HG03097 (cell line): ENCODE measurements at regions not wholly inside any gene's neighbourhood (a gene's known extent, or its start where the extent isn't known, plus 50 kb on each side); places are given as distances from the start of the nearest gene placed in this dataset.

ENCODE experiments used
- ATAC-seq: cut with Tn5 transposase; IDR thresholded peaks from one replicate; pipeline ENCODE4 v1.9.1; 2021; ENCODE audit not compliant: unreplicated experiment, low FRiP score

DNA sequence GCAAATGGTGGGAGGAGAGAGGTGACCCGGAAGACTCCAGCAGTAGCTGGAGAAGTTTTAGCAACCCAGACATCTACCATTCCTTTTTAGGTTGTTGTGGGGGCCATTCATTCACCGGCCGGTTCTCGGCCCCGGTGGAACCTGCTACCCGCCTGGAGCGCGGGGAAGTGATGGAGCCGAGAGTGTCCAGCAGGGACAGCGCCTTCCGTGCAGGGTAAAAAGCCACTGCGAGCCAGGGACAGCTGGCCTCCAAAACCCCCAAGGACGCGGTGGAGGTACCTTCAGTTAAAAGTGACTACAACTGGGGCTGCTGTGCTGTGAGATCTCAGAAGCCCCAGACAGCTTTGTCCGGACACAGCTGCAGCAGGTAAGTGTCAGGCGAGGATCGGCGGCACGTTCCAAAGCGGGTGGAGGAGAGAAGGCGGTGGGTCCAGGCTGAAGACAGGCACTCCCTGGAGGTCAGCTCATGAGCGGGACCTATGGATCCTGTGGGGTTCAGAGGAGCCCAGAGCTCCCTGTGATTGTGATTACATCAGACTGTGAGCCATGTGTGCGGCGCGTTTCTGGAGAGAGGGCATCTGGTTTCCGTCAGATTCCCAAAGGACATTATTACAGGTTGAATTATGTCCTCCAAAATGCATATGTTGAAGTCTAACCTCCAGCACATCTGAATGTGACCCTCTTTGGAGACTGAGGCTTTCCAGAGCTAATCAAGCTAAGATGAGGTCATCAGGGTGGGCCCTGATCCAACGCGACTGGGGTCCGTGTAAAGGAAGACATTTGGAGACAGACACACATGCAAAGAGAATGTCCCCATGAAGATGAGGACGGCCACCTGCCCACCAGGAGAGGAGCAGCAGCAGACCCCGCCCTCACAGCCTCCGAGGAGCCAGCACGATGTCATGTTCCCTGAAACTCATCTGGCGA lies 276.3 kb downstream of the EIPR1 start:
- no peak for ATAC-seq

DNA sequence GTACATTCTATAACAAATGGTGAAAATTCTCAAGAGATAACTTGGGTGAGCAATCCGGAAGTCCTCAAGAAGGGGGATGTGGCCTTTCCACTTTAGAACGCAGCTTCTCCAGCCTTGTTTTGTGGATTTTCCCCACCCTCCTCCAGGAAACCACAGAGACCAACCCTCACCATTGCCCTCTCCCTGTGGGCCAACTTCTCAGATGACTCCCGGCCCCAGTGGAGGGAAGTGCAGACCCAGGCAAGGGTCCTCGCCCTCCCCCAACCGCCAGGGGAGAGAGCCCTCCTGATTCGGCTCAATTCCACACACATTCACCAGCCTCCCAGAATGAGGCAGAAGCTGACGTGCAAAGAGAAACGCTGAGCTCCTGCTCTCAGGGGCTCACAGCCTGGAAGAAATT lies 277.2 kb downstream of the EIPR1 start:
- no peak for ATAC-seq

DNA sequence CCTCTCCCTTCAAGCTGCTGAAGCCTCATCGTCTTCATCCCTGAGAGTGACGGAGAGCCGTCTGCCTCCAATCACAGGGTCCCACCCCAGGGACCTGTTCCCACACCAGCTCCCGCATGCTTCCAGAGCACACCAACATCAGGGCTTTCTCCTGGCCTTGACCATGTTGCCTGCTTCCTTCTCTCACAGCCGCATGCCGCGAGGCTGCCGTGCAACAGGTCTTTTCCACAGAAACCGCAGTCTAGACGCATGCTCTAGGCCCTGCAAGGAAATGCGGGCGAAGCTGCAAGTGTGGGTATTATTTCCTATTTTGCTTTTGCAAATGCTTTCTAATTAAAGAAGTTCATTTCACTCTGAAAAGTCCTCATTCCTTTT lies 277.8 kb downstream of the EIPR1 start:
- no peak for ATAC-seq

DNA sequence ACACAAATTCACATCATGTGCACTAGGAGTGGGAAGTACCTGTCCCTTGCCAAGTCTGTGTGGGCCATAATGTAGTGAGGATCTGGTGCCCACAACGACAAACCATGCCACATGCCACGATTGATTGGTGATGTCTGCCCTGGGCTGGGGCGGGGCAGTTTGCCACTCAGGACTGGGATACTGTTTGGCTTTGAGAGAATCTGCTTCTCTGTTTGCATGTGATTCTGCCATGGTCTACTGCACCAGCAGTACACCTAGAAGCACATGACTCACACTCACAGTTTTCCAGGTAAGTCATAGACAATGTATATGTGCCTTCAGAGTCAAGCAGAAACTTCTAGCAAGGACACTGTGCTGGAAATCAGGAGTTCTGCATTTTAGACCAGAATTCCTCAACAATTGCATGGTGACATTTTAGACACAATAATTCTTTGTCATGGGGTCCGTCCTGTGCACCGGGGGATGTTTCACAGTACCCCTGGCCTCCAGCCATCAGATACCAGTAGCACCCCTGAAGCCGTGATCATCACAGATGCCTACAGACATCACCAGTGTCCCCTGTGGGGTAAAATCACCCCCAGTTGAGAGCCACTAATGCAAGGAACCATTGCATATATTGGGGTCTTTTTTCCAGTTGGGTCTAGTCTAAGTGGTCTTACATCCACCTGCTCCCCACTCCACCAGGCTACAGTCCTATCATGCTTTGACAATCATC lies 278.3 kb downstream of the EIPR1 start:
- ATAC-seq = no peak

DNA sequence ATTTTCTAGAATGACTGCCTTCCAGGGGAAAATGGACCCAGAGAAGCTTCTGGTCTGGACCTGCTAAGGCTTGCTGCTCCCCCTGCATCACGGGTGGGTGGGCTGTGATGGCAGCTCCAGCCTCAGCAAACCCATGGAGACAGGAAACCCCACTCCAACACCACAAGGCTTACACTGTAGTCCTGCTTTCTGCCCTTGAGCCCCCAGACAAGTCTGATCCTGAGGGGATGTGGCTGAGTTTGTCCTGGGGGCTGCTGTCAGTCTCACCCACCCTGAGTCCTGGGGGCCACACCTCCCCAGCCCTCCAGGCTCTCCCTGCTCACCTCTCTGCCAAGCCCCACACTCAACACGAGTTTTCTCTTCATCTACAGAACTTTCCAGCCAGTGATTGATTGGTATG lies 279.4 kb downstream of the EIPR1 start:
- no peak for ATAC-seq

DNA sequence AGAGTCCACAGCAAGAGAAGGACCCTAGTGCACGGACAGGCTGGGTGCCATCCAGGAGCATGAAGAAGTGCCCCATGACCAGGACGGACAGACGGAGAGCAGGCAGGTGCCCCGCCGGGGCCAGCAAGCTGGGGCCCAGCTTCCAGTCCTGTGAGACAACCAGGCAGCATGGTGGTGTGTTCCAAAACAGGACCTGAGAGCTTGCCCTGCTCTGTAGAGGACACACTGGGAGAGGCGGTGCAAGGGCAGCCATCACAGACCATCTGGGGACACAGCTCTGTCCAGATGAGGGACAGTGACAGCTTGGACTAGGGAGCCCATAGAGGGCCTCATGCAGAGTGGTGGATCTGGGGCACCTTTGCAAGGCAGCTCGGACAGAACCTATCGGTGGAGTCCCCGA lies 279.8 kb downstream of the EIPR1 start:
- ATAC-seq = no peak

DNA sequence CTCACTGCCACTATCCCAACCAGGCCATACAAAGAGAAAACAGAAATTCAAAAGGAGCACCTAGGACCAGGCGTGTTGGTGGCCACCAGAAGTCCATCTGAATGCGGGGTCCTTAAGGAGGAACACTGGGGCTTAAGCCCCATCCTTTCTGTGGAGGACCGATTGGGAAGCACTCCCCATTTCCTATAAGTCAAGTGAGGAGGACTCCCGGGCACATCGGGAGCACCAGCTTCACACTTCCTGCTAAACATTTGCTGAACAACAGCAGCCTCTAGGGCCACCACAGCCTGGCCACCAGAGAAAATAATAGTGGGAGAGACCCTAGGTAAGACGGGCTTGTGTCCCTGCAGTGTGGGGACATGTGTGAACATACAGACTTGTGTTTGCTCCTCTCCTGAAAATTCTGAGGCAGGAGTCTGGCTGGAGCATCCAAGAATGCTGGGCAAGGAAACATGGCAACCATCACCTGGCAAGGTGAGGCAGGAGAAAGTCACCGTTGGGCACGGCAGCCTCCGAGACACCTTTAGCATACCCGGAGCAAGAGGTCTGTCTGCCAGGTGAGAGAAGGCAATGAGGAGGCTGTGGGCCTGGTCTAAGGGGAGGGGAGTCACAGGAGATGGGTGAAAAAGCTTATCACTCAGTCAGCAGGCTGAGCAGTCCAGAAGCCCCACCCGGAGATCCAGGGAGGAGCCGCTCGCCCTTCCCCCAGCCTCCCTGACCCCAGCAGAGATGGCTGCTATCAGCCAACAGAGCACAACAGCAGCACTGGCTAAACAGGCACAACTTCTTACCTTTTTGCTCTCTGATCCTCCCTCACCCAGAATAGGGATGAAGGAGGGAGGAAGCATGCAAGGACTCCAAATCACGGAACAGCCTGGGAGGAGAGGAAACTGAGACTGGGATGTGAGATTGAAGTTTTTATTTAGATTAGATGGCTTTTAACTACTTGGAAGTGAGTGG lies 282.3 kb downstream of the EIPR1 start:
- no peak for ATAC-seq

DNA sequence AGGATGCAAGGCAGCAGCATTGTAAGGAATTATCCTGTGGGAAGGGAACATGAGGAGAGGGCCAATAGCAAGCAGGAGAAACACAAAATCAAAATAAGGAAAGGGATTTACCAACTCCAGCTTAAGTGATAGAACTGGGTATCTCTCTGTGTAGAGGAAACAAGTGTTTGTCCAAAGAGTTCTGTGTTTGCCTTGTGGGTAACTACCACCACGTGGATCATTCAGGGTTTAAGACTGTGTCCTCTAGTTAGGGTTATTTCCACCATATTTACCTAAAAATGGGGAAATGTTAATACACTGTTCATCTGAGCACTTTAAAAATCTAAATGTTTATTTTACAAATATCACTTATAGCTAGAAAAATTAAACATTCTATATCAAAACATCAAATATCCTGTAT lies 283.3 kb downstream of the EIPR1 start:
- ATAC-seq = no peak

DNA sequence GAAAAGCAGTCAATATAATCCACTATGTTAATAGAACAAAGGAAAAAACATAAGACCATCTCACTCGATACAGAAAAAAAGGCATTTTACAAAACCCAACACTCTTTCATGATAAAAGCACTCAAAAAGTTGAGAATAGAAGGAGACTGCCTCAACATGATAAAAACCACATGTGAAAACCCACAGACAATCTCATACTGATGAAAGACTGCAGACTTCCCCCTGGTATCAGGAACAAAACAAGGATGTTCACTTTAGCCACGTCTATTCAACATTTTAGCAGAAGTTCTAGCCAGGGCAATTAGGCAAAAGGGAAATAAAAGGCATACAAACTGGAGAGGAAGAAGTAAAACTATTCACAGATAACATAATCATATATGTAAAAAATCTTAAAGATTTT lies 285.9 kb downstream of the EIPR1 start:
- ATAC-seq = no peak

DNA sequence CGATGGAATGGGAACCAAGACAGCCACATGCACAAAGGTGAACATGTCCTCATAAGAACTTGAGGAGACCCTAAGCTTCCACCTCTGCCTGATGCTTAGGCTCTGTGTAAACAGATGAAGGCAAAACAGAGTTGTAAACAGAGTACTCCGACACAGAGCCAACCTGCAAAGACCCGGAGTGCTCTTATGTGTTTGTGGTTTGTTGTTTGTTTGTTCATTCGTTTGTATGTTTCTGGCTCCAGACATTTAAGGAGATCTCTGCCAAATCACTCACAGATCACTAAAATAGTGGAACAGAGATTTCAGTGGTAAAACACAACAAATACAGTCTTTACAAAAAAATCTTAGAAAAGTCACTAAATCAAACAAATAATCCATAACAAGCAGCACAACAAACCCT lies 294.9 kb downstream of the EIPR1 start:
- ATAC-seq = no peak

DNA sequence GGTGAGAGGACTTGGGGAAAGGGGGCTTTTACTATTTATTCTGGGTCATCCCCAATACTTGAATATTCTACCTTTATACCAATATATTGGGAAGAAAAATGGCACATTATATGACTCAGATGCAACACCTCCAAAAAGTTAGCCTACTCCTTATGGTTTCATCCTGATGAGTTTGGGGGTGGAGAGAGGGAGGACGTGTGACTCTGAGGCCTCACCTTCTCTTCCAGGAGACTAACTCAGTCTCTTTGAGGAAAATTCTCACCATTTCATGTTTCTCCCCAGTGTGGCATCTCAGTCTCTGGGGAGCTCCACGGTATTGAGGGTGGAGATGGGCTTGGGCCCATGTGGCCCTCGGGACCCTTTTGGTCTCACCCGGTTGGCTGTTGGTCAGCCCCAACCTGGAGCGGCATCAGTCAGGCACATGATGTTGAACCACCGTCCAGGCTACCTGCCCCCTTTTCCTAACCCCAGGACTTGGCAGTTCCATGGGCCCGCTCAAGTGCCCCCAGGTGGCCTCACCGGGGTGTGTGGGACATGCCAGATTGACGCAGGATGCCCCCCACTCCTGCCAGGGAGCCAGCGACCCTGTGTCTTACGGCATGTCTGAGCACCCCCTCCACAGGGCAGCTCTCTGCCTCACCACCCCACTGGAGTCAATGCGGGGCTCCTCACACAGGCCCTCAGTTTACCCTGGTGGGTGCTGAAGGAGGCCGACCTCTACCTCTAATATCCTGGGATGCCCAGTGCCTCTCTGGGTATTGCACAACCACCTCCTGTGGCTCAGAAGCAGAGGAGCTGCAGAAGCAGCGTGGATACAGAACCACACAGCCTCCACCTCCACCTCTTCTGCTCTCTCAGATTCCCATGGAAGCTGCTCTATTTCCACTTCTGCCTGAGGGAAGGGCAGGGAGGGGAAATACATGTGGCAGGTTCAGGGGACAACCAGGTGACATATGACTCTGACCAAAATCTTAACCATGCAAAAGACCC lies 297.4 kb downstream of the EIPR1 start:
- no peak for ATAC-seq

DNA sequence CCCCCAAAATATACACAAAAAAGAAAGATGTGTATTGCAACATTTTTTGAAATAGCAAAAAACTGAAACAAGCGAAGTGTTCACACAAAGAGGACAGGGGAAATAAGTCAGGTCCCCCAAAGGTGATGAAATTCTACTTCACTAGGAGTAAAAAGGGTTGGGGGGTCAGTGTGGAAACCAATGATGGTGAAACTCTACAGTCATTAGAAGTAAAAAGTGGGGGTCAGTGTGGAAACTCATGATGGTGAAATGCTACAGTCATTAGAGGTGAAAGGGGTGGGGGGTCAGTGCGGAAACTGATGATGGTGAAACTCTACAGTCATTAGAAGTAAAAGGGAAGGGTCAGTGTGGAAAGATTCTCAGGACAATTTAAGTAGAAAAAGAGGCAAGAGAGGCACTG lies 298.2 kb downstream of the EIPR1 start:
- no peak for ATAC-seq

DNA sequence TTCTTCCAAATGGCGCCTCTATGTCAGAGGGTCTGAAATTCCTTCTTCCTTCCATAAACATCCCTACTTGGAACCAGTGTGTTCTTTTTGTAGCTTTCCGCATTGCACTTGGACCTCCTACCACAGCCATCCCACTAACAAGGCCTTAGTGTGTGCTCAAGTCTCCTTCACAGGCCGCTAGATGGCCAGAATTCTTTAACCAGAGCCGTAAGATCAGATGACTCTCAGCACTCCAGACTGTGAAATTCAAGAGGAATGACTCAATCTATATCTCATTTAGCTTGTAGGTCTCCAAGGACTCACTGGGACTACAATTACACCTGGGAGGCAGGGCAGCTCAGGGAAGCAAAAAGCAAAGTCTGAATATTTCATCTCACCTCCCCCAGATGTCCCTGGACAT lies 298.9 kb downstream of the EIPR1 start:
- ATAC-seq = no peak

DNA sequence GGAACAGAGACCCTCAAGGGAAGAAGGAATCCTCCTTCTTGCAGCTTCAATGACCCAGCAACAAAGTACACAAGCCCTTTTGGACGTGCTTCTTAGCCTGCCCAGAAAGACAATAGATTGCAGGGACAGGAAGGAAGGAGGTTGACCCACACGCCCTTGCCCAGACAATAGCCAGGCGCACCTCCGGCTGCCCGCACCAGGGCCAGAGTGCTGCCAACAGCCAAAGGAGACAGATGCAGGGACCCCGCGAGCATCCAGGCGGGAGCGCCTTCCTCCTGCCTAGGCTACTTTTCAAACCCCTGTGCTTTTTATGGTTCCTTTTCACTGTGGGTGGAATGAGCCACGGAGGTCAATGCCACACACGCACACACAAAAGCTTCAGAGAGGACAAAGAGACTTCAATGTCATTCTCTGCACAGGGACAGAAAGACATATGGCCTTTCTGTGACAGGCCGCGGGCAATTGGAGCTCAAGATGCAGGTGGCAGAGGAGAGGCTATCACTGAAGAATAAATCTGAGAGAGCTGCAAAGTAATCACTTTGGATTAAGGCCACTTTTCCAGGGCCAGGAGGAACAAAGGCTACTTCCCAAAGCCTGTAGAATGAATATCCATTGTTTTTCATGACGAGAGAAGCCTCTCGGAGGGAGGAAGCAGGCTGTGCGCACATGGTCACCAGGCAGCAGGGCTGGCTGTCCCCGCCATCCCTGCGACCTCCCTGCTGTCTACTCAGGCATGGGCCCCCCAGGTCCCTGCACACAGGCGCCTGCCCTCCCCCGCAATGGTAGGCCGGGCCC lies 300.6 kb downstream of the EIPR1 start:
- no peak for ATAC-seq

DNA sequence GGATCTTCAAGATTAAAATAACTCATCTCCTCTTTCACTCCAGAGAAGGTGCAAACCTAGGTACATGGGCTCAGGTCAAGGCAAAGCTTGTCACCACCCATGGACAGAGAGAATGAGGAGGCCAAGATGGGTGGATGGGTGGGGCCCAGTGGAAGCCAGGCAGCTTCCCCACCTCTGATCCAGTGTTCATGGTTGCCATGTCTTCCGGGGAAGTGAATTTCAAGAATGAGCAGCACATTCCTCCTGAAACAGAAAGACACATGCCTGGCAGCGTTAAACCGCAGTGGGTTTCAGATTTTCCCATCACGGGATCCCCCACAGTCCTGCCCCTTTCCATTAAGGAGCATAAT lies 301.7 kb downstream of the EIPR1 start:
- ATAC-seq = no peak

DNA sequence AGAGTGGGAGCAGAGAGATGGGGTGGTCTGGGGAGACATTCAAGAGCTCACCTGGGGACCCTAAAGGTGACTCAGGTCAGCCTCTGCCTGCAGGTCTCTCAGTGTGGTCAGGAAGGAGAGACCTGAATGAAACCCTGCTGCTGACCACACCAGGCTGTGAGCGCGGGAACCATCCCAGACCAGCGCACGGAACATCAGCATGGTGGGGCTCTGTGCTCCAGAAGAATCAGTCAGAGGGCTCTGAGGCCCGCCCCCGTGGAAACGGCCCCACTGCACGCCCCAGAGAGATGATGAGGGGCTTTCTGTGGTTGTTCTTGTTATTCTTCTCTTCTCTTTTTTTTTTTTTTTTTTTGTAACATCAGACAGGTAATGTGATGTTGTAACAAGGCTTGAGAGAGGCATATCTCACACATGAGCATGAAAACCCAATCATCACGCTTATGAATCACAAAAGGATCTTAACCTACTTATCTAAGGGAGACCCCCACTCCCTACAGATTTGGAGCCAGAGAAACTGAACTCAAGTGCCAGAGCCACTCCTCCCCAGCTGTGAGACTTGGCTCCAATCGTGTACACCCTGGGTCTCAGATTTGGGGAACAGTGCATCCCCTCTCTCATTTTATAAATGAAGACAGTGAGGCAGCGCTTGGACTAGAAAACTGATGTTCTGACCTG lies 302.2 kb downstream of the EIPR1 start:
- ATAC-seq = no peak

DNA sequence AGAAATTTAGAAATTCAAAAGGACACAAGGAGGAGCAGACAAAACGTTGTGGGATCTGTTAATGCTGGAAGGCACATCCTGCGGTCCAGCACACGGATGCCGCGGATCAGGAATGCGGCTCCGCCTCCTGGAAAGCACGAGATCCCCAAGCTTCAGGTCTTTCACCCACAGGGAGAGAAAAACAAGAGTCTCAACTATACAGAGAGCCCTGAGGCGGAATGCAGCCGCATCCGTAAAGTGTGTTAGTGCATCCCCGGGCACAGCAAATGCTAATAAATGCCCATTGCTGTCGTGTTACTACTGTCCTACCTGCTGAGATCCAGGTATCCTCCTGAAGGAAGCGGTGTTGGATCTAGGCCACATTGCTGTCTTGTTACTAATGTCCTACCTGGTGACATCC lies 303.9 kb downstream of the EIPR1 start:
- no peak for ATAC-seq

DNA sequence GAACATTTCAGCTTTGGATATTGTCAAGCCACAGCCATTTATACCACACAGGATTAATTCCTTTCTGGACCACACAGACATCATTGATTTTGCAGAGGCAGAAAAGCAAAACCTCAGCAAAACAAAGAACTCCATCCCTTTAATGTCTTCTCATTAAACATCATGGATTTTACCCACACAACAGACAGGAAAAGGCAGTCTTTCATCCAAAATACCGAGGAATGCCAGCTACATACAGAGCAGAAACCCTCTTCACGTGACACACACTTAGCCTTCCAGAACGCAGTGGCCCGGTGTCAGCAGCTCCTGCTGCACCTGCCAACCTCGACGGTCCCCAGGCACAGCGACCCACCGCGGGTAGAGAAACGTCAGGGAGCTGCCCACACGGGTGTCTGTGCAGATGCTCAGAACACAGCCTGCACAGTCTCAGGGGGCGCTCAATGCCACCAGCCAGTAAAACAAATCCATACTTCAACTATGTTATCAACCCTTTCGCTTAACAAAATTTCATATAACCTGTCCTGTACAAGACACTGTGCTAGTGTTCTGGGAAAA lies 304.5 kb downstream of the EIPR1 start:
- ATAC-seq = no peak
